GM20000 (cell line): ENCODE measurements at regions not wholly inside any gene's neighbourhood (a gene's known extent, or its start where the extent isn't known, plus 50 kb on each side); places are given as distances from the start of the nearest gene placed in this dataset.

Experiments
- DNase-seq: peaks from one replicate; pipeline ENCODE4 v3.0.0; 2012; ENCODE audit warnings: low spot score
- CTCF ChIP-seq: IDR thresholded peaks from 2 replicates; pipeline ENCODE4 v1.5.1; 2012; ENCODE audit warnings: mild to moderate bottlenecking, control low read depth; ENCODE audit errors: extremely low read depth, missing control alignments

- DNase-seq = no peak
- TF ChIP-seq CTCF = no peak
Measured at GRCh38 chr9:13791816-13792215, 512.3 kb upstream of the MPDZ start.

GRCh38 chr9:13790055-13790454 is 510.6 kb upstream of the MPDZ start:
- DNase-seq = no peak
- no peak for TF ChIP-seq CTCF

GRCh38 chr9:13787234-13787833 is 507.8 kb upstream of the MPDZ start:
- TF ChIP-seq CTCF = no peak
- no peak for DNase-seq

- TF ChIP-seq CTCF = no peak
Measured at GRCh38 chr9:13786711-13787110, 507.2 kb upstream of the MPDZ start.

GRCh38 chr9:13786131-13786530 is 506.6 kb upstream of the MPDZ start:
- no peak for TF ChIP-seq CTCF
- no peak for DNase-seq

More at GRCh38 chr9:13786711-13787110, 507.2 kb upstream of the MPDZ start:
- no peak for DNase-seq

GRCh38 chr9:13779106-13779505 is 499.6 kb upstream of the MPDZ start:
- no peak for DNase-seq
- TF ChIP-seq CTCF = no peak

GRCh38 chr9:13778631-13779030 is 499.1 kb upstream of the MPDZ start:
- DNase-seq = no peak

More at GRCh38 chr9:13778631-13779030, 499.1 kb upstream of the MPDZ start:
- no peak for TF ChIP-seq CTCF
